Esophagus squamous epithelium (tissue), 4 donors: ENCODE measurements at regions not wholly inside any gene's neighbourhood (a gene's known extent, or its start where the extent isn't known, plus 50 kb on each side); places are given as distances from the start of the nearest gene placed in this dataset.

Experiments used
- POLR2A ChIP-seq, 4 donors: fragments of 450-650 bp; IDR thresholded peaks; one replicate each; pipeline ENCODE4 v1.6.1; 2017; ENCODE audit warnings: antibody characterized with exemption in 4 of 4, mild to moderate bottlenecking in 4 of 4, moderate library complexity in 3 of 4
- TF ChIP-seq, protein P1 (sequence below), 6 experiments: fragments of 450-650 bp in 4 of 6; fragments of 200-600 bp in 2 of 6; sonication (generic) in 2 of 6; IDR thresholded peaks; one replicate each; pipeline ENCODE4 v1.5.1; 2016 to 2019; ENCODE audit warnings: antibody characterized with exemption in 6 of 6, mild to moderate bottlenecking in 4 of 6, moderate library complexity in 4 of 6

DNA sequence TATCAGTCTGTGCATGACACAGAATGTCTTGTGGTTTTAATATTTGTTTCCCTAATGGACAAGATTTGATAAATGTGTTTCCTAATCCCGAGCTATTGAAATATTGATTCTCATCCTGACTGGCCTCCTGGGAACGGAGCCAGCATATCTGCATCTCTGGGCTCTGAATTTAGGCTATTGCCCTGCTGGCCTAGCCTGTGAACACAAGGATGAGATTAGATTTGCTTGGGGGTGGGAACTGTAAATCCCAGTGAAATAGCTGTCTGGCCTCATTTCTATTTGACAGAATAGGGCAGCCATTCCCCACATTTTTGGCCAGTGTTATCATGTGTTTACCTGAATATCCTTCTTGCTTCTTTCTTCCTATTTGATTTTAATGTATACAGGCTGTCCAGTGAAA is 198.4 kb upstream of the SOX4 start:
- TF ChIP-seq, protein P1, sequence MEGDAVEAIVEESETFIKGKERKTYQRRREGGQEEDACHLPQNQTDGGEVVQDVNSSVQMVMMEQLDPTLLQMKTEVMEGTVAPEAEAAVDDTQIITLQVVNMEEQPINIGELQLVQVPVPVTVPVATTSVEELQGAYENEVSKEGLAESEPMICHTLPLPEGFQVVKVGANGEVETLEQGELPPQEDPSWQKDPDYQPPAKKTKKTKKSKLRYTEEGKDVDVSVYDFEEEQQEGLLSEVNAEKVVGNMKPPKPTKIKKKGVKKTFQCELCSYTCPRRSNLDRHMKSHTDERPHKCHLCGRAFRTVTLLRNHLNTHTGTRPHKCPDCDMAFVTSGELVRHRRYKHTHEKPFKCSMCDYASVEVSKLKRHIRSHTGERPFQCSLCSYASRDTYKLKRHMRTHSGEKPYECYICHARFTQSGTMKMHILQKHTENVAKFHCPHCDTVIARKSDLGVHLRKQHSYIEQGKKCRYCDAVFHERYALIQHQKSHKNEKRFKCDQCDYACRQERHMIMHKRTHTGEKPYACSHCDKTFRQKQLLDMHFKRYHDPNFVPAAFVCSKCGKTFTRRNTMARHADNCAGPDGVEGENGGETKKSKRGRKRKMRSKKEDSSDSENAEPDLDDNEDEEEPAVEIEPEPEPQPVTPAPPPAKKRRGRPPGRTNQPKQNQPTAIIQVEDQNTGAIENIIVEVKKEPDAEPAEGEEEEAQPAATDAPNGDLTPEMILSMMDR (IDR thresholded peaks at IDR 0.05): no peak
- no peak for TF ChIP-seq POLR2A (IDR thresholded peaks at IDR 0.05)
